CD4-positive, alpha-beta T cell treated with Interleukin-21 for 1 hour (primary cell): ENCODE measurements at regions not wholly inside any gene's neighbourhood (a gene's known extent, or its start where the extent isn't known, plus 50 kb on each side); places are given as distances from the start of the nearest gene placed in this dataset.
"Not testable (repeated sequence)": the region's sequence is repeated elsewhere in the genome, so short reads cannot be mapped to it uniquely, and the experiment has no call there.

Experiments
- DNase-seq: peaks from one replicate; pipeline ENCODE4 v3.0.0-alpha.2; 2020

GRCh38 chr1:222058249-222058648, 316.4 kb upstream of the DUSP10 start:
- no peak for DNase-seq

GRCh38 chr1:222057162-222057561, 315.3 kb upstream of the DUSP10 start:
- no peak for DNase-seq

GRCh38 chr1:222054416-222054815, 312.5 kb upstream of the DUSP10 start:
- DNase-seq = no peak

GRCh38 chr1:222053790-222054294, 312.0 kb upstream of the DUSP10 start:
- DNase-seq = no peak

GRCh38 chr1:222051311-222051710, 309.4 kb upstream of the DUSP10 start:
- DNase-seq = not testable (repeated sequence)

GRCh38 chr1:222049661-222050060, 307.8 kb upstream of the DUSP10 start:
- not testable (repeated sequence) for DNase-seq

GRCh38 chr1:222049176-222049575, 307.3 kb upstream of the DUSP10 start:
- no peak for DNase-seq

GRCh38 chr1:222048094-222048595, 306.3 kb upstream of the DUSP10 start:
- no peak for DNase-seq

- no peak for DNase-seq
Observed at GRCh38 chr1:222047366-222047765, 305.5 kb upstream of the DUSP10 start.

GRCh38 chr1:222046684-222047263, 304.9 kb upstream of the DUSP10 start:
- peak; percentile 4 for DNase-seq

GRCh38 chr1:222045786-222046185, 303.9 kb upstream of the DUSP10 start:
- no peak for DNase-seq

- DNase-seq = no peak
Observed at GRCh38 chr1:222045236-222045635, 303.3 kb upstream of the DUSP10 start.

- DNase-seq = no peak
Observed at GRCh38 chr1:222043444-222044292, 301.8 kb upstream of the DUSP10 start.

GRCh38 chr1:222042120-222042519, 300.2 kb upstream of the DUSP10 start:
- DNase-seq = no peak

- DNase-seq = no peak
Observed at GRCh38 chr1:222040955-222041354, 299.1 kb upstream of the DUSP10 start.

- no peak for DNase-seq
Observed at GRCh38 chr1:222040121-222040805, 298.4 kb upstream of the DUSP10 start.

- DNase-seq = no peak
Observed at GRCh38 chr1:222038971-222039370, 297.1 kb upstream of the DUSP10 start.

GRCh38 chr1:222037720-222038119, 295.8 kb upstream of the DUSP10 start:
- no peak for DNase-seq

GRCh38 chr1:222034790-222035189, 292.9 kb upstream of the DUSP10 start:
- no peak for DNase-seq

- no peak for DNase-seq
Observed at GRCh38 chr1:222033450-222033849, 291.6 kb upstream of the DUSP10 start.

GRCh38 chr1:222031318-222031717, 289.4 kb upstream of the DUSP10 start:
- no peak for DNase-seq

GRCh38 chr1:222028676-222029075, 286.8 kb upstream of the DUSP10 start:
- no peak for DNase-seq

- DNase-seq = no peak
Observed at GRCh38 chr1:222028116-222028515, 286.2 kb upstream of the DUSP10 start.

- DNase-seq = no peak
Observed at GRCh38 chr1:222026280-222026679, 284.4 kb upstream of the DUSP10 start.
